IMR-90 (cell line): ENCODE measurements at regions not wholly inside any gene's neighbourhood (a gene's known extent, or its start where the extent isn't known, plus 50 kb on each side); places are given as distances from the start of the nearest gene placed in this dataset.

Source experiments
- ATAC-seq: fragments of 200-7000 bp; cut with Tn5 transposase; 2 replicates; pipeline ENCODE4 v1.9.1; 2020; ENCODE audit warnings: low read depth, mild to moderate bottlenecking, moderate library complexity
- BruUV-seq: library from RNA; stranded (reverse); fragments of 400-500 nt; replicated peaks from 2 replicates; lab custom pipeline; 2021; lab: Mats Ljungman, UMichigan
- CTCF ChIA-PET: fragments of 300-600 bp; formaldehyde crosslinking; extraction: SDS; loops from one replicate; lab custom pipeline; 2021; ENCODE audit warnings: antibody characterized with exemption; lab: Yijun Ruan, JAX
- POLR2A ChIA-PET: fragments of 300-600 bp; sonication (Branson Sonifier 250); formaldehyde crosslinking; loops from one replicate; lab custom pipeline; 2022; ENCODE audit warnings: antibody characterized with exemption; ENCODE audit not compliant: unreplicated experiment; lab: Charles Lee
- DNase-seq: peaks from one replicate; pipeline ENCODE4 v3.0.0; 2013
- H2AFZ ChIP-seq: replicated peaks from 2 replicates; pipeline ENCODE3; 2013; ENCODE audit warnings: low read length, mild to moderate bottlenecking; ENCODE audit not compliant: poor library complexity
- H2AK5ac ChIP-seq: 2 replicates; pipeline ENCODE4 v1.6.1; 2013; ENCODE audit warnings: low read depth, low read length, inconsistent platforms
- H2AK9ac ChIP-seq: replicated peaks from 2 replicates; pipeline ENCODE3; 2013; ENCODE audit warnings: mild to moderate bottlenecking, low read depth, low read length, moderate library complexity; ENCODE audit not compliant: poor library complexity
- H2BK120ac ChIP-seq: 2 replicates; pipeline ENCODE4 v1.6.1; 2013; ENCODE audit warnings: low read depth, low read length, inconsistent platforms
- H2BK15ac ChIP-seq: 3 replicates; pipeline ENCODE4 v1.6.1; 2013; ENCODE audit warnings: low read depth, low read length, inconsistent platforms
- H2BK20ac ChIP-seq: 2 replicates; pipeline ENCODE4 v1.6.1; 2013; ENCODE audit warnings: low read depth, mild to moderate bottlenecking, inconsistent platforms, low read length, moderate library complexity
- H2BK5ac ChIP-seq: 2 replicates; pipeline ENCODE4 v1.6.1; 2013; ENCODE audit warnings: mild to moderate bottlenecking, low read depth, low read length, inconsistent platforms; ENCODE audit not compliant: poor library complexity, severe bottlenecking
- H3K14ac ChIP-seq: replicated peaks from 2 replicates; pipeline ENCODE4 v1.6.1; 2013; ENCODE audit warnings: low read depth, low read length, inconsistent platforms
- H3K18ac ChIP-seq: 2 replicates; pipeline ENCODE4 v1.6.1; 2013; ENCODE audit warnings: low read depth, low read length, control low read depth
- H3K23ac ChIP-seq: 2 replicates; pipeline ENCODE4 v1.6.1; 2013; ENCODE audit warnings: low read depth, low read length, inconsistent platforms
- H3K27ac ChIP-seq: 2 replicates; pipeline ENCODE4 v1.5.1; 2013; ENCODE audit warnings: mild to moderate bottlenecking, control low read depth, low read length; ENCODE audit not compliant: insufficient read depth
- H3K27me3 ChIP-seq: 2 replicates; pipeline ENCODE4 v1.6.1; 2013; ENCODE audit warnings: low read length; ENCODE audit not compliant: control insufficient read depth, insufficient read depth
- H3K36me3 ChIP-seq: 2 replicates; pipeline ENCODE4 v1.6.1; 2013; ENCODE audit warnings: low read length, mixed read lengths; ENCODE audit not compliant: control insufficient read depth, insufficient read depth
- H3K4ac ChIP-seq: 2 replicates; pipeline ENCODE4 v1.6.1; 2013; ENCODE audit warnings: low read depth, low read length, inconsistent platforms
- H3K4me1 ChIP-seq: 2 replicates; pipeline ENCODE4 v1.6.1; 2013; ENCODE audit warnings: low read length, mixed read lengths; ENCODE audit not compliant: control insufficient read depth, insufficient read depth
- H3K4me2 ChIP-seq: 2 replicates; pipeline ENCODE4 v1.6.1; 2013; ENCODE audit warnings: low read depth, mild to moderate bottlenecking, control low read depth, low read length, moderate library complexity
- H3K4me3 ChIP-seq: 2 replicates; pipeline ENCODE4 v1.5.1; 2013; ENCODE audit warnings: low read depth, mild to moderate bottlenecking, control low read depth, low read length, moderate library complexity; ENCODE audit not compliant: insufficient read depth
- H3K56ac ChIP-seq: 2 replicates; pipeline ENCODE4 v1.6.1; 2013; ENCODE audit warnings: low read length, inconsistent platforms; ENCODE audit not compliant: insufficient read depth; ENCODE audit errors: extremely low read depth
- H3K79me1 ChIP-seq, 2 experiments: 2 replicates each; pipeline ENCODE4 v1.6.1; 2013; ENCODE audit warnings: low read length in 2 of 2, inconsistent platforms in 1 of 2, low read depth in 1 of 2
- H3K9ac ChIP-seq: 2 replicates; pipeline ENCODE4 v1.6.1; 2013; ENCODE audit warnings: low read depth, low read length, control low read depth
- H3K9me1 ChIP-seq: 2 replicates; pipeline ENCODE4 v1.6.1; 2013; ENCODE audit warnings: low read length, inconsistent platforms; ENCODE audit not compliant: insufficient read depth
- H3K9me3 ChIP-seq: 2 replicates; pipeline ENCODE4 v1.6.1; 2013; ENCODE audit warnings: low read length; ENCODE audit not compliant: control insufficient read depth, insufficient read depth
- H4K20me1 ChIP-seq: 2 replicates; pipeline ENCODE4 v1.6.1; 2013; ENCODE audit warnings: low read length, inconsistent platforms; ENCODE audit not compliant: insufficient read depth
- H4K5ac ChIP-seq: 2 replicates; pipeline ENCODE4 v1.6.1; 2013; ENCODE audit warnings: mild to moderate bottlenecking, low read depth, low read length, control low read depth
- H4K8ac ChIP-seq, 2 experiments: 2 replicates each; pipeline ENCODE4 v1.6.1; 2013; ENCODE audit warnings: low read depth in 2 of 2, low read length in 2 of 2, control low read depth in 1 of 2, inconsistent platforms in 1 of 2
- H4K91ac ChIP-seq: 2 replicates; pipeline ENCODE4 v1.6.1; 2013; ENCODE audit warnings: low read depth, low read length, inconsistent platforms; ENCODE audit not compliant: insufficient read depth
- BHLHE40 ChIP-seq: fragments of 150-350 bp; IDR thresholded peaks from 2 replicates; pipeline ENCODE4 v1.6.1; 2016; ENCODE audit warnings: mild to moderate bottlenecking, low read depth, low read length
- CEBPB ChIP-seq: IDR thresholded peaks from 2 replicates; pipeline ENCODE4 v1.6.1; 2012; ENCODE audit warnings: low read depth, low read length, improper control_type of control experiment
- CHD1 ChIP-seq: IDR thresholded peaks from 2 replicates; pipeline ENCODE4 v1.6.1; 2012; ENCODE audit warnings: low read depth, low read length, improper control_type of control experiment
- FOS ChIP-seq: fragments of 150-350 bp; IDR thresholded peaks from 2 replicates; pipeline ENCODE4 v1.6.1; 2016; ENCODE audit warnings: low read depth, low read length
- POLR2A ChIP-seq: IDR thresholded peaks from 2 replicates; pipeline ENCODE4 v1.6.1; 2012; ENCODE audit warnings: mild to moderate bottlenecking, low read depth, low read length
- USF2 ChIP-seq: fragments of 150-350 bp; IDR thresholded peaks from 2 replicates; pipeline ENCODE4 v1.6.1; 2017; ENCODE audit warnings: mild to moderate bottlenecking, antibody characterized with exemption, low read length, low read depth
- WGBS, 2 experiments: methylation state at CpG; one replicate each; pipeline versions ENCODE4 v1.1.5 to v1.1.7; 2013; ENCODE audit warnings: missing lambda C conversion rate in 2 of 2; ENCODE audit not compliant: insufficient read length in 1 of 2; ENCODE audit errors: extremely low coverage in 2 of 2; 5-methylcytosine and 5-hydroxymethylcytosine counted together
- dilution Hi-C: fragments of 300-500 bp; cut with HindIII; formaldehyde crosslinking; loops from one replicate; pipeline ENCODE4 v1.14.3; 2018; ENCODE audit warnings: low sequenced_read_pairs; ENCODE audit not compliant: unreplicated experiment
- in situ Hi-C: fragments of 300-500 bp; cut with MboI; formaldehyde crosslinking; loops from 3 replicates; pipeline ENCODE4 v1.14.3; 2019; ENCODE audit warnings: low sequenced_read_pairs, inconsistent platforms, mixed read lengths
- intact Hi-C: fragments of 100-400 bp; cut with micrococcal nuclease; formaldehyde crosslinking; loops from 2 replicates; pipeline ENCODE4 v1.10.0; 2022
- TF ChIP-seq, protein P1 (sequence below): fragments of 150-350 bp; IDR thresholded peaks from 2 replicates; pipeline ENCODE4 v1.6.1; 2016; ENCODE audit warnings: low read depth, mild to moderate bottlenecking, low read length, moderate library complexity, borderline replicate concordance

- Histone ChIP-seq H4K8ac (no peak overlapping the region), H3K56ac (no peak overlapping the region), H2BK20ac (no peak overlapping the region), H2BK5ac (no peak overlapping the region), H3K4me2 (no peak overlapping the region), H4K91ac (no peak overlapping the region), H3K36me3 (no peaks in the 10 kb centered on the region), H3K14ac (no peak overlapping the region), H2AK9ac (no peak overlapping the region), H2AK5ac (no peak overlapping the region), H3K18ac (no peak overlapping the region), H3K27ac (no peak overlapping the region), H3K4me1 (no peaks in the 10 kb centered on the region), H2AFZ (no peak overlapping the region), H3K4ac (no peak overlapping the region), H3K27me3 (no peaks in the 10 kb centered on the region), H3K23ac (no peak overlapping the region), H3K9me1 (no peaks in the 10 kb centered on the region), H3K9me3 (peaks cover 10% of the 10 kb centered on the region), H3K9ac (no peak overlapping the region), H2BK120ac (no peak overlapping the region), H3K4me3 (no peak overlapping the region), H4K20me1 (no peaks in the 10 kb centered on the region), H3K79me1 (no peaks in the 10 kb centered on the region), H2BK15ac (no peak overlapping the region), H4K5ac (no peak overlapping the region)
- BruUV-seq = no TSS peak
- in situ Hi-C loops = no loop called here
- intact Hi-C loops = no loop called here
- dilution Hi-C loops = no loop called here
- ChIA-PET CTCF (no interaction called here), POLR2A (no interaction called here)
- TF ChIP-seq CEBPB (no peak), CHD1 (no peak), FOS (no peak), BHLHE40 (no peak), POLR2A (no peak), USF2 (no peak)
- TF ChIP-seq, protein P1, sequence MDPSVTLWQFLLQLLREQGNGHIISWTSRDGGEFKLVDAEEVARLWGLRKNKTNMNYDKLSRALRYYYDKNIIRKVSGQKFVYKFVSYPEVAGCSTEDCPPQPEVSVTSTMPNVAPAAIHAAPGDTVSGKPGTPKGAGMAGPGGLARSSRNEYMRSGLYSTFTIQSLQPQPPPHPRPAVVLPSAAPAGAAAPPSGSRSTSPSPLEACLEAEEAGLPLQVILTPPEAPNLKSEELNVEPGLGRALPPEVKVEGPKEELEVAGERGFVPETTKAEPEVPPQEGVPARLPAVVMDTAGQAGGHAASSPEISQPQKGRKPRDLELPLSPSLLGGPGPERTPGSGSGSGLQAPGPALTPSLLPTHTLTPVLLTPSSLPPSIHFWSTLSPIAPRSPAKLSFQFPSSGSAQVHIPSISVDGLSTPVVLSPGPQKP = no peak
- no CpG with 5 or more reads among the region's 5 CpGs for WGBS, 2 experiments
- DNase-seq (no peak), ATAC-seq (no peak)
These were observed 1283.6 kb downstream of the FSTL5 start for GRCh38 chr4:160880180-160880579.
